H9 (cell line): ENCODE measurements at regions not wholly inside any gene's neighbourhood (a gene's known extent, or its start where the extent isn't known, plus 50 kb on each side); places are given as distances from the start of the nearest gene placed in this dataset.
A peak's percentile ranks its signal among the peaks of the same experiment; 100 is the strongest.

Experiments
- DNase-seq: peaks from one replicate; pipeline ENCODE4 v3.0.0-alpha.2; 2017
- H2AFZ ChIP-seq: one replicate; pipeline ENCODE4 v1.6.1; 2013; ENCODE audit warnings: mild to moderate bottlenecking, low read length, control low read depth, moderate library complexity
- H2AK5ac ChIP-seq: 2 replicates; pipeline ENCODE4 v1.6.1; 2013; ENCODE audit warnings: low read length, control low read depth, mixed read lengths; ENCODE audit not compliant: insufficient read length
- H2BK120ac ChIP-seq: one replicate; pipeline ENCODE4 v1.6.1; 2013; ENCODE audit warnings: low read depth, mild to moderate bottlenecking, low read length, control low read depth, inconsistent platforms; ENCODE audit not compliant: poor library complexity, severe bottlenecking
- H2BK12ac ChIP-seq: 2 replicates; pipeline ENCODE4 v1.6.1; 2013; ENCODE audit warnings: low read length, control low read depth, mixed read lengths, low read depth; ENCODE audit not compliant: insufficient read length
- H2BK15ac ChIP-seq: 2 replicates; pipeline ENCODE4 v1.6.1; 2013; ENCODE audit warnings: low read depth, low read length, control low read depth
- H2BK20ac ChIP-seq: one replicate; pipeline ENCODE4 v1.6.1; 2013; ENCODE audit warnings: low read depth, mild to moderate bottlenecking, low read length, control low read depth, inconsistent platforms; ENCODE audit not compliant: poor library complexity, severe bottlenecking
- H2BK5ac ChIP-seq: 2 replicates; pipeline ENCODE4 v1.6.1; 2013; ENCODE audit warnings: low read length, control low read depth, mixed read lengths; ENCODE audit not compliant: insufficient read length
- H3K14ac ChIP-seq: 2 replicates; pipeline ENCODE4 v1.6.1; 2013; ENCODE audit warnings: low read length, control low read depth; ENCODE audit not compliant: insufficient read depth
- H3K18ac ChIP-seq: 2 replicates; pipeline ENCODE4 v1.6.1; 2013; ENCODE audit warnings: low read depth, mild to moderate bottlenecking, mixed read lengths, low read length, control low read depth; ENCODE audit not compliant: insufficient read length
- H3K23ac ChIP-seq: 2 replicates; pipeline ENCODE4 v1.6.1; 2013; ENCODE audit warnings: low read length, control low read depth, mixed read lengths, low read depth; ENCODE audit not compliant: insufficient read length
- H3K23me2 ChIP-seq: 2 replicates; pipeline ENCODE4 v1.6.1; 2013; ENCODE audit warnings: low read depth, mild to moderate bottlenecking, mixed read lengths, low read length, control low read depth; ENCODE audit not compliant: insufficient read length, poor library complexity, severe bottlenecking
- H3K27ac ChIP-seq: 2 replicates; pipeline ENCODE4 v1.5.1; 2013; ENCODE audit warnings: low read length, control low read depth, mixed read lengths, low read depth; ENCODE audit not compliant: insufficient read length
- H3K27me3 ChIP-seq: 2 replicates; pipeline ENCODE4 v1.6.1; 2013; ENCODE audit warnings: low read length, control low read depth, inconsistent platforms; ENCODE audit not compliant: insufficient read depth
- H3K4ac ChIP-seq: 2 replicates; pipeline ENCODE4 v1.6.1; 2013; ENCODE audit warnings: low read depth, mild to moderate bottlenecking, control low read depth, inconsistent platforms, low read length, moderate library complexity
- H3K4me1 ChIP-seq: 2 replicates; pipeline ENCODE4 v1.6.1; 2013; ENCODE audit warnings: low read length, control low read depth, inconsistent platforms; ENCODE audit not compliant: insufficient read depth
- H3K4me2 ChIP-seq: 2 replicates; pipeline ENCODE4 v1.6.1; 2013; ENCODE audit warnings: low read length, control low read depth, mixed read lengths; ENCODE audit not compliant: insufficient read length, insufficient read depth
- H3K56ac ChIP-seq: 2 replicates; pipeline ENCODE4 v1.6.1; 2013; ENCODE audit warnings: low read depth, mild to moderate bottlenecking, mixed read lengths, low read length, control low read depth; ENCODE audit not compliant: insufficient read length
- H3K79me1 ChIP-seq: 2 replicates; pipeline ENCODE4 v1.6.1; 2013; ENCODE audit warnings: low read depth, mild to moderate bottlenecking, moderate library complexity, low read length, control low read depth, inconsistent platforms; ENCODE audit not compliant: insufficient read depth, poor library complexity, severe bottlenecking
- H3K79me2 ChIP-seq: 2 replicates; pipeline ENCODE4 v1.6.1; 2013; ENCODE audit warnings: low read length, control low read depth, inconsistent platforms; ENCODE audit not compliant: insufficient read depth
- H3K9ac ChIP-seq: 2 replicates; pipeline ENCODE4 v1.6.1; 2013; ENCODE audit warnings: low read length, control low read depth, mixed read lengths; ENCODE audit not compliant: insufficient read length; ENCODE audit errors: extremely low read depth
- H3K9me3 ChIP-seq: one replicate; pipeline ENCODE4 v1.6.1; 2013; ENCODE audit warnings: low read depth, low read length, inconsistent platforms; ENCODE audit not compliant: control insufficient read depth
- H3T11ph ChIP-seq: one replicate; pipeline ENCODE4 v1.6.1; 2013; ENCODE audit warnings: mild to moderate bottlenecking, low read length, control low read depth, inconsistent platforms
- H4K20me1 ChIP-seq: one replicate; pipeline ENCODE4 v1.6.1; 2013; ENCODE audit not compliant: control insufficient read depth, insufficient read length, insufficient read depth
- H4K5ac ChIP-seq: 2 replicates; pipeline ENCODE4 v1.6.1; 2013; ENCODE audit warnings: low read depth, mild to moderate bottlenecking, mixed read lengths, low read length, control low read depth; ENCODE audit not compliant: insufficient read length
- H4K8ac ChIP-seq: replicated peaks from 2 replicates; pipeline ENCODE4 v1.6.1; 2013; ENCODE audit warnings: low read length, control low read depth, mixed read lengths, low read depth; ENCODE audit not compliant: insufficient read length
- H4K91ac ChIP-seq: 2 replicates; pipeline ENCODE4 v1.6.1; 2013; ENCODE audit warnings: low read depth, mild to moderate bottlenecking, moderate library complexity, mixed read lengths, low read length, control low read depth; ENCODE audit not compliant: insufficient read length
- H3K27ac Mint-ChIP-seq, 3 experiments: 2 replicates in 2 of 3; 3 replicates in 1 of 3; pipeline ENCODE4 v1.8.0; 2020 to 2021; ENCODE audit warnings: mixed read lengths in 3 of 3, mild to moderate bottlenecking in 1 of 3, moderate library complexity in 1 of 3
- H3K27me3 Mint-ChIP-seq: 2 replicates; pipeline ENCODE4 v1.8.0; 2021; ENCODE audit warnings: low read depth, mild to moderate bottlenecking, moderate library complexity, mixed read lengths
- H3K36me3 Mint-ChIP-seq, 3 experiments: 2 replicates in 2 of 3; 3 replicates in 1 of 3; pipeline ENCODE4 v1.8.0; 2020 to 2021; ENCODE audit warnings: low read depth in 3 of 3, mixed read lengths in 3 of 3; ENCODE audit not compliant: insufficient read depth in 1 of 3
- H3K4me1 Mint-ChIP-seq, 2 experiments: 2 replicates each; pipeline ENCODE4 v1.8.0; 2020; ENCODE audit warnings: mixed read lengths in 2 of 2
- H3K4me3 Mint-ChIP-seq, 2 experiments: 2 replicates in 1 of 2; 3 replicates in 1 of 2; pipeline ENCODE4 v1.8.0; 2020 to 2021; ENCODE audit warnings: mild to moderate bottlenecking in 2 of 2, mixed read lengths in 2 of 2, moderate library complexity in 1 of 2
- H3K9me3 Mint-ChIP-seq, 2 experiments: 2 replicates in 1 of 2; 3 replicates in 1 of 2; pipeline ENCODE4 v1.8.0; 2020; ENCODE audit warnings: mild to moderate bottlenecking in 2 of 2, mixed read lengths in 2 of 2, moderate library complexity in 1 of 2
- WGBS: extraction: QIAGEN DNeasy Blood & Tissue Kit; methylation state at CpG from one replicate; pipeline ENCODE4 v1.1.7; 2013; ENCODE audit warnings: missing lambda C conversion rate, low lambda C conversion rate, mixed read lengths; ENCODE audit not compliant: insufficient read length; ENCODE audit errors: extremely low coverage; 5-methylcytosine and 5-hydroxymethylcytosine counted together
- TF ChIP-seq, protein P1 (sequence below): fragments of 200-600 bp; sonication (generic); conservative IDR thresholded peaks from 3 replicates; pipeline ENCODE4 v1.8.0; 2021; ENCODE audit warnings: antibody characterized with exemption, mild to moderate bottlenecking

DNA sequence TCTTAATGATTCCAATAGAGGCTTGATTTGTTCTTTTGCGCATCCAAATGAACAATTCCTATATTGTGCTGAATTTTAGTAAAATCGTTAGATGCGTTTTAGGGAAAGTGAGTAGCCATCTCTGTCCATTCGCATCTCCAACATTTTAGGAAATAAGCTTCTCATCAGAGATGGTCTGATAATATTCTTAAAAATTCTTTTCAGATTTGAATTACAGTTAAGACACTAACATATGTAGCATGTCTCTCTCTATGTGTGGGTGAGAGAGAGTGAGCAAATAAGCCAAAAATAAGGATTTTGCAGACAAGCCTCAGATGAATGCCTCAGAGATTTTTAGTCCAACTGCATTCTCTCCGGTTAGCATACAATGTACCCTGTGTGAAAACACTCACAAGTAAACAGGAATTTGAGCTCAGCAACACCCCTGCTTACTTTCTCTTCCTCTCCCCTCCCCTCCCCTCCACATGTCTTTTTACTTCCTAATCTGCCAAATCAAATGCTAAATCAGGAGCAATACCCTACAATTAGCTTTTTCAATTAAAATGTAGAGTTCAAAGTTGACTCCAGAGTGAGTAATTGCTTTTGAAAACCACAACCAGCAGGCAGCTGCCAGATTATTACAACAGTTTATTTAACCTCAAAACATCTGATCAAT is 354.4 kb downstream of the CRPPA start:
- H3T11ph ChIP-seq, result no peak overlapping the region
- no peaks in the 10 kb centered on the region for H3K27me3 Mint-ChIP-seq
- H2AFZ ChIP-seq, result no peak overlapping the region
- peak overlapping the region in 2 of 3 experiments; percentile 25 to 32; a peak in 2 of 7 replicates for H3K27ac Mint-ChIP-seq
- no peak overlapping the region for H3K23ac ChIP-seq
- no CpG with 5 or more reads among the region's 5 CpGs for WGBS
- no peak overlapping the region for H2AK5ac ChIP-seq
- H3K23me2 ChIP-seq, result no peaks in the 10 kb centered on the region
- H2BK120ac ChIP-seq, result no peak overlapping the region
- no peak overlapping the region for H4K5ac ChIP-seq
- H3K4me1 ChIP-seq, result no peaks in the 10 kb centered on the region
- no peaks in the 10 kb centered on the region for H4K20me1 ChIP-seq
- no peak overlapping the region for H3K56ac ChIP-seq
- H3K4me1 Mint-ChIP-seq, result peaks cover 15 to 17% of the 10 kb centered on the region in 2 experiments
- H2BK20ac ChIP-seq, result no peak overlapping the region
- TF ChIP-seq, protein P1, sequence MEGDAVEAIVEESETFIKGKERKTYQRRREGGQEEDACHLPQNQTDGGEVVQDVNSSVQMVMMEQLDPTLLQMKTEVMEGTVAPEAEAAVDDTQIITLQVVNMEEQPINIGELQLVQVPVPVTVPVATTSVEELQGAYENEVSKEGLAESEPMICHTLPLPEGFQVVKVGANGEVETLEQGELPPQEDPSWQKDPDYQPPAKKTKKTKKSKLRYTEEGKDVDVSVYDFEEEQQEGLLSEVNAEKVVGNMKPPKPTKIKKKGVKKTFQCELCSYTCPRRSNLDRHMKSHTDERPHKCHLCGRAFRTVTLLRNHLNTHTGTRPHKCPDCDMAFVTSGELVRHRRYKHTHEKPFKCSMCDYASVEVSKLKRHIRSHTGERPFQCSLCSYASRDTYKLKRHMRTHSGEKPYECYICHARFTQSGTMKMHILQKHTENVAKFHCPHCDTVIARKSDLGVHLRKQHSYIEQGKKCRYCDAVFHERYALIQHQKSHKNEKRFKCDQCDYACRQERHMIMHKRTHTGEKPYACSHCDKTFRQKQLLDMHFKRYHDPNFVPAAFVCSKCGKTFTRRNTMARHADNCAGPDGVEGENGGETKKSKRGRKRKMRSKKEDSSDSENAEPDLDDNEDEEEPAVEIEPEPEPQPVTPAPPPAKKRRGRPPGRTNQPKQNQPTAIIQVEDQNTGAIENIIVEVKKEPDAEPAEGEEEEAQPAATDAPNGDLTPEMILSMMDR, result no peak
- no peak overlapping the region for H3K18ac ChIP-seq
- no peak overlapping the region for H3K14ac ChIP-seq
- no peak overlapping the region for H3K27ac ChIP-seq
- no peak overlapping the region for H3K4ac ChIP-seq
- H4K8ac ChIP-seq, result no peak overlapping the region
- no peak overlapping the region for H2BK5ac ChIP-seq
- no peaks in the 10 kb centered on the region for H3K9me3 ChIP-seq
- H3K4me2 ChIP-seq, result no peak overlapping the region
- H3K79me2 ChIP-seq, result no peaks in the 10 kb centered on the region
- H3K79me1 ChIP-seq, result no peaks in the 10 kb centered on the region
- no peak for DNase-seq
- H3K4me3 Mint-ChIP-seq, result 0 out of 5 replicates have a peak overlapping the region, but pooled peaks of 1 of the 2 experiments have one; percentile 8
- H3K36me3 Mint-ChIP-seq, result no peaks in the 10 kb centered on the region
- H4K91ac ChIP-seq, result no peak overlapping the region
- H2BK12ac ChIP-seq, result no peak overlapping the region
- no peaks in the 10 kb centered on the region for H3K27me3 ChIP-seq
- H2BK15ac ChIP-seq, result no peak overlapping the region
- H3K9me3 Mint-ChIP-seq, result no peaks in the 10 kb centered on the region
- no peak overlapping the region for H3K9ac ChIP-seq
